ENCODE measurements at regions not wholly inside any gene's neighbourhood (a gene's known extent, or its start where the extent isn't known, plus 50 kb on each side); places are given as distances from the start of the nearest gene placed in this dataset.

DNA sequence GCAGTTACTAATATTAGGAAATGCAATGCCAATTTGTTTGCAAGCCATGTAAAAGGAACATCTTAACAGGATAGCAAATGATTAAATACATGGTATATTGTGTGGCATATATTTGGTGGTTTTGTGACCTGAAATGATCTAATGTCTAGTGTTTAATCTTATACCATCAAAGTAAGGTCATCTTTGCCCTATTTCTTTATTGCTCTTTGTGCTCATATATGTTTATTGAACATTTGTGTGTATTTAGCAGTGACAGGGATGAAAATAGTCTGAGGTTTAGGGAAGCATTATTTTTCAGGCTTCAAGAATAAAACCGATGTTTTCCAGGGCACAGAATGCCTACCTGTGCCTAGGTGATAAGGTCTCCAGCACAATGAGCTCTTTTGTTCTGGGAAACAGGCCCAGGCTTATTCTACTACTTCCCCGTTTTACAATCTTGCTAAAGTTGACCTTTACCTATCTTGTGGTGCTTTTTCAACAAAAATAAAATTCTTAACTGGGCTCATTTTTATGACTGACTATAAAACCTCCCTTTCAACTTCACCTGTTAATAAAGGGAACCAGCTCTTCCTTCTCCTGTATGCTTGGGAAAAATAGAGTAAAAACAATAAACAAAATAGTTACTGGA, 105.6 kb upstream of the ANKH start:
- intact Hi-C loops (cut with DNase I): no loop called here
- H3K4me3 ChIP-seq: no peak overlapping the region
- TF ChIP-seq, protein P1, sequence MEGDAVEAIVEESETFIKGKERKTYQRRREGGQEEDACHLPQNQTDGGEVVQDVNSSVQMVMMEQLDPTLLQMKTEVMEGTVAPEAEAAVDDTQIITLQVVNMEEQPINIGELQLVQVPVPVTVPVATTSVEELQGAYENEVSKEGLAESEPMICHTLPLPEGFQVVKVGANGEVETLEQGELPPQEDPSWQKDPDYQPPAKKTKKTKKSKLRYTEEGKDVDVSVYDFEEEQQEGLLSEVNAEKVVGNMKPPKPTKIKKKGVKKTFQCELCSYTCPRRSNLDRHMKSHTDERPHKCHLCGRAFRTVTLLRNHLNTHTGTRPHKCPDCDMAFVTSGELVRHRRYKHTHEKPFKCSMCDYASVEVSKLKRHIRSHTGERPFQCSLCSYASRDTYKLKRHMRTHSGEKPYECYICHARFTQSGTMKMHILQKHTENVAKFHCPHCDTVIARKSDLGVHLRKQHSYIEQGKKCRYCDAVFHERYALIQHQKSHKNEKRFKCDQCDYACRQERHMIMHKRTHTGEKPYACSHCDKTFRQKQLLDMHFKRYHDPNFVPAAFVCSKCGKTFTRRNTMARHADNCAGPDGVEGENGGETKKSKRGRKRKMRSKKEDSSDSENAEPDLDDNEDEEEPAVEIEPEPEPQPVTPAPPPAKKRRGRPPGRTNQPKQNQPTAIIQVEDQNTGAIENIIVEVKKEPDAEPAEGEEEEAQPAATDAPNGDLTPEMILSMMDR (IDR thresholded peaks at IDR 0.05): no peak
- WGBS, 4 donors: 67 to 73% (median 70%) methylated on average over 2 of the region's 2 CpGs
- H3K27ac ChIP-seq: no peak overlapping the region
- DNase-seq: no peak
- no peaks in the 10 kb centered on the region for H3K9me3 ChIP-seq (replicated peaks in 1 of 3)
- no peaks in the 10 kb centered on the region for H3K27me3 ChIP-seq
- no peaks in the 10 kb centered on the region for H3K4me1 ChIP-seq (replicated peaks in 1 of 2)
- H3K36me3 ChIP-seq (replicated peaks in 1 of 2): no peaks in the 10 kb centered on the region

DNA sequence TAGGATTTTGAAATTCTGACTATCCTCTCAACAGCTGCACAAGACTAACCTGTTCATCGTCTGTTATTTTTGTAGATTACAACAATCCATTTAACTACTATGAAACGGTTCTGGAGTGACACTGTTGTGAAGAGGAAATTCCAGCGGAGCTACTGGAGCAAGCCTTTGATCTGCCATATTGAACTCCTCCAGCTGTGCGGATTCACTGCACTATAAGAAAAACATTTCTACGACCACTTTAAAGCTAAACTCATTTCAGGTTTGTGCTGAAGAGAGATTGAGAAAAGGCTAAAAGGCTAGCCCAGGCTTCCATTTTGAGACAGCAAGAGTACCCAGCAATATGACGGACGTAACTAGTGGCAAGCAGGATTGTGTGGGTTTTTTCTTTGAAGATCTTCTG, 104.9 kb upstream of the ANKH start:
- DNase-seq: no peak
- Histone ChIP-seq H3K27ac (no peak overlapping the region), H3K4me3 (no peak overlapping the region), H3K36me3 (replicated peaks in 1 of 2) (no peaks in the 10 kb centered on the region), H3K9me3 (replicated peaks in 1 of 3) (no peaks in the 10 kb centered on the region), H3K4me1 (replicated peaks in 1 of 2) (no peaks in the 10 kb centered on the region), H3K27me3 (no peaks in the 10 kb centered on the region)
- 74 to 77% (median 75%) methylated on average over 7 of the region's 7 CpGs for WGBS, 4 donors
- TF ChIP-seq, protein P1 (IDR thresholded peaks at IDR 0.05): no peak
- TF ChIP-seq POLR2A (IDR thresholded peaks at IDR 0.05): no peak
- intact Hi-C loops (cut with DNase I): no loop called here

DNA sequence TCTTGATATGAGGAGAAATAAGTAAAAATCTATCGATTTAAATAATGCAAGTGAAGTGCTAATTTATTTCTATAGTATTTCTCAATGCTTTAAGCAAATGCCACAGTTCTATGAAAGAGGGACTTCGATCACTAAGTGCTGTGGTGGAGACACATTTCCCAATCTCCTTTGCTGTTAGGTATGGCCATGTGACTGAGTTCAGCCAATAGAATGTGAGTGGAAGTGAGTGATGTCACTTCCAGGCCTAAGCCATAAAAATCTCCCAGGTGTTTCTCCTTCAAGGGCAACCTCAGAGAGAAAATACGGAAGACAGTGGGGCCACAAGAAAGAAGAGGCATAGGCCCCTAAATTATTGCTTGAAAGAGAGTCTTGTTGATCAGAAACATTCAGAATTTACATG, 100.3 kb upstream of the ANKH start:
- WGBS, 4 donors: 87 to 90% (median 88%) methylated on average over 3 of the region's 3 CpGs
- intact Hi-C loops (cut with DNase I): no loop called here
- H3K27me3 ChIP-seq: no peaks in the 10 kb centered on the region
- H3K4me3 ChIP-seq: no peak overlapping the region
- H3K27ac ChIP-seq: no peak overlapping the region
- H3K9me3 ChIP-seq (replicated peaks in 1 of 3): no peaks in the 10 kb centered on the region
- TF ChIP-seq, protein P1 (IDR thresholded peaks at IDR 0.05): no peak
- no peak for TF ChIP-seq POLR2A (IDR thresholded peaks at IDR 0.05)
- H3K4me1 ChIP-seq (replicated peaks in 1 of 2): no peaks in the 10 kb centered on the region
- no peak for DNase-seq
- H3K36me3 ChIP-seq (replicated peaks in 1 of 2): no peaks in the 10 kb centered on the region

DNA sequence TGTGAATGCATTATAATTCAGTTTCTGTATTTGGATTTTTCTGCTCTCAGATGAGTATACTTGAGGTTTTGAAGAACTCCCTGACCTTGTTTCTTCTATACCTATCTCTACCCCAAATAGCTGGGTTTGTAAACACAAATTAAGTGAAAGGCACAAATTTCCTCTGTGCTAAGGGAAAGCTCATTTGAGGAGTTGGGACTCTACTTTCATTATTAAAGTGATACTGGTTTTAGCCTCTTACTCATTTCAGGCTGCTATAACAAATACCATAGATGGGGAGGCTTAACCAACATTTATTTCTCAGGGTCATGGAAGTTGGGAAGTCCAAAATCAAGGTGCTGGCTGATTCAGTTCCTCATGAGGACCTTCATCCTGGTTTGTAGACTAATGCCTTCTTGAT, 97.2 kb upstream of the ANKH start:
- intact Hi-C loops (cut with DNase I): no loop called here

More for the DNA sequence above, 97.2 kb upstream of the ANKH start:
- no peak overlapping the region for H3K27ac ChIP-seq
- no peaks in the 10 kb centered on the region for H3K4me1 ChIP-seq (replicated peaks in 1 of 2)
- H3K4me3 ChIP-seq: no peak overlapping the region
- H3K36me3 ChIP-seq (replicated peaks in 1 of 2): no peaks in the 10 kb centered on the region
- TF ChIP-seq POLR2A (IDR thresholded peaks at IDR 0.05): no peak
- TF ChIP-seq, protein P1 (IDR thresholded peaks at IDR 0.05): no peak
- no peaks in the 10 kb centered on the region for H3K27me3 ChIP-seq
- no peaks in the 10 kb centered on the region for H3K9me3 ChIP-seq (replicated peaks in 1 of 3)
- no peak for DNase-seq
